CD4-positive, alpha-beta T cell treated with Interleukin-21 for 1 hour (primary cell): ENCODE measurements at regions not wholly inside any gene's neighbourhood (a gene's known extent, or its start where the extent isn't known, plus 50 kb on each side); places are given as distances from the start of the nearest gene placed in this dataset.

ENCODE experiments used
- DNase-seq: peaks from one replicate; pipeline ENCODE4 v3.0.0-alpha.2; 2020

DNA sequence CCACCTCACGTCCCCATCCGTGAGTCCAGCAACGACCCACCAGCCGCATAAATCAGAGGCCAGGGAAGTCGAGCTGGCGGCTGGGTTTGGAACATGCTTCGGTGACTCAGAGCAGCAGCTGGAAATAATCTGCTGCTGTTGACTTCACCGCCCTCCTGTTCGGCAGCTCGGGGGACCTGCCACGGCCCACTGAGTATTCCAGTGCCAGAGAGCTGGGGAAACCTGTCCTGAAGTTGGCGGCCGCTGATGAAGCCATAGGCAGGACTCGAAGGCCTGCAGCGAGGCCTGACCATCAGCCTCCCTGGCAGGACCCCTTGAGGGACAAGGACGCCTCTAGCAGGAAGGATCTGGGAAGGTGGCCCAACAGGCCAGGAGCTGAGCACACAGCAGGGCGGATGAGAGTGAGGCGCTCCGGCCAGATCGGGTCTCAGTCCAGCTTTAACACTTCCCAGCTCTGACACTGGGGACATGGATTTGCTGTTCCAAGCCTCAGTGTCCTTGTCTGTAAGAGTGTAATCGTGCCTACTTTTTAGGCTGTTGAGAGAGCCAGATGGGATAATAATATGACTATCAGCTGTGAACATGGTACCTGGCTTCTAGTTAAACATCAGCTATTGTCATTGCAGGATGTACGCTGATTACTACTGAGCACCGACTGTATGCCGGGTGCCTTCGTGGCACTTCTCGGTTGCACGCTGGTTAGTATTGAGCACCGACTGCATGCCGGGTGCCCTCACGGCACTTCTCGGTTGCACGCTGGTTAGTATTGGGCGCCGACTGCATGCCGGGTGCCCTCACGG, 50.4 kb upstream of the CIBAR2 start:
- DNase-seq: no peak

DNA sequence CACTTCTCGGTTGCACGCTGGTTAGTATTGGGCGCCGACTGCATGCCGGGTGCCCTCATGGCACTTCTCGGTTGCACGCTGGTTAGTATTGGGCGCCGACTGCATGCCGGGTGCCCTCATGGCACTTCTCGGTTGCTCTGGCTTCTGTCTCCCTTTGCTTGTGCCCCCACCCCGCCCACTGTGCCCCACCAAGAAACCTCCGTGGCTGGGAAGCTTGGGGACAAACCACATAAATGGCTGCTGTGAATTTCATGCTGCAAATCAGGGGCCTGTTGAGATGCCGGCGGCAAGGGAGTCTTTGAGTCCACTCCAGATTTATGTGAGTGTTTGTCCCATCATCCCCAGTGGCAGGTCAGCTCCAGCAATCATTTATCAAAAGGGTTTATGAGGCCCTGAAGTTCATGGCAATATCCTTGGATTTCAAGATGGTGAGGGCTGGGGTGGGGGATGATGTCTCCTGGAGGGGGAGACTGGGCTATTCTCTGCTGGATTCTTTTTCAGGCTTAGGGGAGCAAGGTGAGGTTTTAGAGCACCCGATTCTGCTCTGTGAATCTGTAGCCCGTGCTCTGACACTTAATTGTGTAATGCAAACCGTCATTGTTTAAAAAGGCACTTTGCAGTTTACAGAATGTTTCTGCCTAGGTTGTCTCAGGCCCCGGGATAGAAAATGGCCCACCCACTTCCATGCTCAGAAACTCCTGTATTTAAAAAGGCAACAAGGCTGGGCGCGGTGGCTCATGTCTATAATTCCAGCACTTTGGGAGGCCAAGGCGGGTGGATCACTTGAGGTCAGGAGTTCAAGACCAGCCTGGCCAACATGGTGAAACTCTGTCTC, 51.2 kb upstream of the CIBAR2 start:
- no peak for DNase-seq

DNA sequence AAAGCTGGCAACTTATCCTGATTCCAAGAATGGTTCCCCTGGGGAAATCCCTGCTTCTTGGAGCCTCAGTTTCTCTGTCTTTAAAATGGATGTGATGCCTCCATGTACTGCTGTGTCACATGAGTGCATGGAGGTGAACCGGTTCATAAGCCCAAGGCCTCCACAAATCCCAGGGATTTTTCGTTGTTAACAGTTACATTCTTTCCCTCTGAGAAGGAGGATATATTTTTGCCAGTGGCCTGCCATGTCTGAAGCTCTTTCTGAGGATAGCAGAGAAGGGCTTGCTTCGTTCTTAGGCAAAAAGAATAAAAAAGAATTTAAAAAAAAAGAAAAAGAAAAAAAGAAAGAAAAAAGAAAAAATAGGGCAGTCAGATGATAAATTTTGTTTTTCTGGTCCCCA, 52.2 kb upstream of the CIBAR2 start:
- no peak for DNase-seq

DNA sequence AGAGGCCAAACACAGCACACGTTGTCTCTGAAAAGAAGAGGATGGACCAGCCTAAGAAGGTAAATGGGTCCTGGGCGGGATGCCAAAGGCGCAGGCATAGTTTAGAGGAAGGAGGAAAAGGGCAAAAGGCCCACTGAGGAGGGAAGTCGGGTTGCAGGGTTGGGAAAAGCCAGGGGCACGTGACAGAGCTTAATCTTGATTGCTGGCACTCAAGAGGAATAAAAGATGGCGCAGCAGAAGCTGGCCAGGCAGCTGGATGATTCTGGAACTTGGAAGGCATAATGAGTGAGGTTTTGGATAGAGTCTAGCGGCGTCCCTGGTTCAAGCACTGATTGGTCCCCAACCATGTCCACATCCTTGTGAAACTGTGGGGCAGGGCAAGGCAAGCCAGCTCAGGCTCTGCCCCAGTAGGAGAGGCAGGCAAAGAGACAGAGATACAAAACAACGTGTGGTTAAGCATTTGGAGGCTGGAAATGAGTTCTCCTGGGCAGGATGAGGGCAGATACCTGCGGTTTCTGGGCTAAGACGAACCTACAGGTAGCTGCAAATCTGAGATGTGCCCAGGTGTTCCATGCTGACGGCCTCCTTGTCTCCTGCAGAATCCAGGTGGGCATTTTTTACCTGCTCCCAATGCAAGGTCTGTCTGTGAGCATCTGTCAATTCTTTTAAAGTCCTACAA, 52.7 kb upstream of the CIBAR2 start:
- no peak for DNase-seq

DNA sequence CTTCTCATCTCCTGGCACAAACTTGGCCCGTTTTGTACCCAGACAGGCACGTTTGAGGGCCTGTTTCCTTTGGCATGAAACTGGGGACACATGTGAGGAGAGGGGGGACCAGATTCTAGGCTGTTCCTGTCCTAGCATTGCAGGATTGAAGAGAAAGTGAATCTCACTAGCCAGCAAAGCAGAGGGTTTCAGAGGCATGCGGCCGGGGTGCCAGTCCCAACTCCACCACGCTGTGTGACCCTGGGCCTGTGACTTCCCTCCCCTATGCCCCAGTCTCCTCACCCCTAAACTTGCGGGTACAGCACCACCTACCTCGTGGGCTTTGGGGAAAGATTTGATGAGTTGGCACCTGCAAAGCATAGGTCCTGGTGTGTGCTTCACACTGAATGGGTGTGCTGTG, 53.5 kb upstream of the CIBAR2 start:
- no peak for DNase-seq

DNA sequence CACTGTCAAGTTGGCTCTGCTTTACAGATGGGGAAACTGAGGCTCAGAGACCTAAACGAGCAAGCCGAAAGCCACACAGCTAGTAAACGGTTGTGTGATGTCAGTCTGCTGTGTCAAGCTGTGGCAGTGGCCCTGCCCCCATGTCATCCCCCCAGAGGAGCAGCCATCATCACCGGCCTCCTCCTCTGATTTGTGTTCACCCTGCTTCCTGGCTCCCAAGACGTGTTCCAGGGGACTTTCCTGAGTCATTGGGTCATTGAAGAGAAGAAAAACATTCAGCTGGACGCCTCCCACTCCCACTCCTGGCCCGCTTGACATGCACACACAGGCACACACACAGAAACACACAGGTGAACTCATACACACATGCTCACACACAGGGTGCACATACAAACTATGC, 54.0 kb upstream of the CIBAR2 start:
- DNase-seq: no peak

DNA sequence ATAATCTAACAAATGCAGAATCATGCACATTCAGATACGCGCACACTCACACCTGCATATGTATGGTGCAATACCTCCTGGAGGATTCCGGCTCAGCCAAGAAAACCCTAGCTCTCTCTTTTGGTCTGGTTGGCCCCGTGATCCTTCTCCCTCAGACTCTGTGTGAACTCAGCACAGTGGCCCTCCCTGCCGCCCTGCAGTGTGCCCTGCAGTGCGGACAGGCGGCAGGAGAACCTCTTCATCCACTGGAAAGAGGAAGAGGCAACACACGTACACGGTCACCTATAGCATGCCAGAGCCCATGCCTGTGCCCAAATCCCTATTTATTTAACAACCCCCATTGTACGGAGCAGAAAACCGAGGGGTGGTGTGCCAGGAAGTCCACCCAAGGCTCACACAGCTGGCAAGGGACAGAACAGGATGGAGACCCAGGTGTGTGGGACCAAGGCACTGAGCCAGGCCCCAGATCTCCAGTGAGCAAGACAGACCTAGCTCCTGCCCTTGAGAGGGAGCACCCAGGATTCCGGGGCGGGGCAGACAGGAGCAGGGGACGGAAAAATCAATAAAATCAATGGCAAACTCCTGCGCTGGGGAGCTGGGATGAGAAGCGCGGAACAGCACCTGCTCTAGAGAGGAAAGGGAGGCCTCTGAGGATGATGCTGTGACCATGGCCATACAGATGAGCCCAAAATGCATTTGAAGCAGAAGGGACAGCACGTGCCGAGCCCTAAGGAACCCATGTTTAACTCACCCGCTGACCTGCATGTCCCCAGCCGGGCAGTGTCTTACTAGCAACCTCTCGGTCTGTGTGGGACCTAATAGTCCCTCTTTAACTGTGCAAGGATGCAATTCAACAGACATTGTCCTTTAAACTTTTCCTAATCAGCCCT, 54.7 kb upstream of the CIBAR2 start:
- no peak for DNase-seq

DNA sequence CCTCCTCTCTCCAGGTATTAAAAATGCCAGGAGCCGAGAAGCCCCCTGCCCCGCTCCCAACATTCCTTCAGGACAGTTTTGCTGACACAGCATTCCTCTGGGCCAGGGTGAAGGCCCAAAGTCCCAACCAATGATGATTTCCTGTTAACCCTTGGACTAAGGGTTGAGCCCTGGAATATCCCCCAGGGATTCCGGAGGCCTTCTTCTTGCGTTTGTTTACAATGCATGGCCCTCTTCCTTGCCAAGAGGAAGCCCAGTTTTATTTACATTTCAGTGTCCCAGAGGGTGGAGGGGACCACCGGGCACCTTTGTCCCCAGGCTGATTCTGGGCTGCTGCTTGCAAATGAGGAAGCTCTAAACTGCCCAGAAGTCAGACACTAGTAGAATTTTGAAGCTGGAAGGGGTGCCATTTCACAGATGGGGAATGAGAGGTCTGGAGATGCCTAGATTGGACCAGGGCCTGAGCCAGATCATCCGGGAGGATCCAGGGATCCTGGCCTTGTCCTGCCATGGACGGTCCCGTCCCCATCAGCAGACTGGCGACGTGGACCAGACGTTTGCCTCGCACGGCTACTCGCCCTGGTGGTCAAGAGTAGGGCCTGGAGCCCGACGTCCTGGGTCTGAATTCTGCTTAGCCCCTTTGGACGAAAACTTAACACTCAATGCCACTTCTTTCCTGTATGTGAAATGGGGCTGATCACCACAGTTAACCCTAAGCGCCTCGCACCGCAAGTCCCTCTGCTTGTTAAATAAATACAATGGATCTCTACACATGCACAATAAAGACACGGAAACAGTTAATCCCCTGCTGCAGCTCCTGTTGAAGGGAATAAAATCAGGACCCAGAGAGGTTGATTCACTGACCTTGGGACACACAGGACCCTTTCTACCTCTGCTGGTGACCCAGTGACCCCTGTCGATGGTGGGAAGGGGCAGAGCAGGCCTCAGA, 55.6 kb upstream of the CIBAR2 start:
- DNase-seq: no peak

DNA sequence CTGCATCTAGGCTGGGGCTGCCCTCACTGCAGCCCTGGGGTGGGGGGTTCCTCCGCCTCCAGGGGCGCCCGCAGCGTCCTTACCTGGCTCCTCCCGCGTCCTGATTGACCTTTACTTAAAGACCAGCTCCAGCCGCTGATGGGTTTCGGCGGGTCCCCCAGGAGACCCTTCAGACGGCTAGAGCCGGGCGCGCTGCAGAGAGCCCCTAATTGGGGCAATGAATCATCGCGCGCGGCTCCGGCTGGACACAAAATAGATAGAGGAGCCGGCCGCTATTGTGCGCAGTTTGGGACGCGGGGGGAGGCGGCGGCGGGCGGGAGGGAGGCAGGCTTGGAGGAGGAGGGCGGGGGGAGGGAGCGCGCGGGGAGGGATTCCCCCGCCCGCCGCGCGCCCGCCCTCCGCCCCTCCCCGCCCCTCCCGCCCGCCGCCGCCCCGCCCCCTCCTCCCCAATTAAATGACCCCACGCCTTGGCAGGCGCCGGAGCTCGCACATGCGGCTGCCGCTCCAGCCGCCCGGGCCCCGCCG, 56.5 kb upstream of the CIBAR2 start:
- no peak for DNase-seq

DNA sequence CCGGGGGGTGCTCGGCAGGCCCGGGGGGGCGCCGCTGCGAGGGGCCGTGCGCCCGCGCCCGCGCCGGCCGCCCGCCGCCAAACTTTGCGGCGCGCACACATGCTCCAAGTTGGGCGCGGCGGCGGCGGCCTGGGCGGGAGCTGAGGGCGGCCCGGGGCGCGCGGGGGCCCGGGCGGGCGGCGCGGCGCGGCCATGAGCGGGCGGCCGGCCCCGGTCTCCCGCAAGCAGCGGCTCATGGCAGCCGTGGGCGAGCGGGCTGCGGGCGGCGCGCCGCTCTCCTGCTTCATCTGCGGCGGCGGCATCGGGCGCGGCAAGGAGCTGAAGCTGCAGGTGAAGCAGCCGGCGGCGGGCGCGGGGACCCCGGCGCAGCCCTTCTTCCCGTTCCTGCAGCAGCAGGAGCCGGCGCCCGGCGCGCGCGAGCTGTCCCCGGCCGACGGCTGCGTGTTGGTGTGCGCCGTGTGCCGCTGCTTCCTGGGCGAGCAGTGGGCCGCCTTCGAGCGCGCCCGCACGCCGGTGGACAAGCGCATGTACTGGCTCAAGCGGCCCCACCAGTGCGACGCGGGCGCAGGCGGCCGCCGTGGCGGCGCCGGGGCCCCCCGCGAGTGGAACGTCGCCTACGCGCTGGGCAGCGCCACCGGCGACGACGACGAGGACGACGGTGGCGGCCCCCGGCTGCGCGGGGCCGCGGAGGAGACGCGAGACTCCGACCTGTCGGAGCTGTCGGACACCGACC, 57.2 kb upstream of the CIBAR2 start:
- no peak for DNase-seq

DNA sequence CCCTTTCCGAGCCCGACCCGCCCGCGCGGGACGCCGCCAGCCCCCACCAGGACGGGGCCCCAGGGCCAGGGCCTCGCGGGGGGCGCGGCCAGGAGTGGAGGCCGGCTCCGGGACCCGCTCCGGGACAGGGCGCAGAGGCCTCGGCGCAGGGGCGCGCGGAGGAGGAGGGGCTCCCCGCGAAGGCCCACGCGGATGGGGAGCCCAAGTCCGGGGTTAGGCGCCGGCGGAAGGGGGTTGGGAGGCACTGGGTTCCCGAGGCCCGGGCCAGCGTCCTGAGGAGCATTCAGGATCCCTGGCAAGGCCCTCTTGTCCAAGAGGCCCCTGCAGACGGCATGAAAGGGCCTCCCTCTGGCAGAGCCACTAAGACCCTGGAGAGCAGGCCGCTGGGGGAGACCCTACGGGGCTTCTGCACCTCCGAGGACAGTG, 57.8 kb upstream of the CIBAR2 start:
- no peak for DNase-seq

DNA sequence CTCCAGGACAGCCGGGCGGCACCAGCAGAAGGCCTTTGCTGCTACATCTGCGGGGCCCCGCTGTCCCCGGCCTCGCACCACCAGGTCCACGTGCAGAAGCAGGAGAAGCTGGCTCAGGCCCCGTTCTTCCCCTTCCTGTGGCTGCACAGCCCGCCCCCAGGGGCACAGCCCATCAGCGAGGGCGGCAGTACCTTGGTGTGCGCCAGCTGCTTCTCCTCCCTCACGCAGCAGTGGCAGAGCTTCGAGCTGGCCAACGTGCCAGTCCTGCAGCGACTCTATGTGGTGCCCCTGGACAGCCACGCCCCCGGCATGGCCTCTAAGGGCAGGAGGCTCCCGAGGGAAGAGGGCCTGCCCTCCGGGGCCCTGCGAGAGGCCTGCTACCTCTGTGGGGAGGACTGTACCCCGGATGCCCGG, 58.3 kb upstream of the CIBAR2 start:
- no peak for DNase-seq

DNA sequence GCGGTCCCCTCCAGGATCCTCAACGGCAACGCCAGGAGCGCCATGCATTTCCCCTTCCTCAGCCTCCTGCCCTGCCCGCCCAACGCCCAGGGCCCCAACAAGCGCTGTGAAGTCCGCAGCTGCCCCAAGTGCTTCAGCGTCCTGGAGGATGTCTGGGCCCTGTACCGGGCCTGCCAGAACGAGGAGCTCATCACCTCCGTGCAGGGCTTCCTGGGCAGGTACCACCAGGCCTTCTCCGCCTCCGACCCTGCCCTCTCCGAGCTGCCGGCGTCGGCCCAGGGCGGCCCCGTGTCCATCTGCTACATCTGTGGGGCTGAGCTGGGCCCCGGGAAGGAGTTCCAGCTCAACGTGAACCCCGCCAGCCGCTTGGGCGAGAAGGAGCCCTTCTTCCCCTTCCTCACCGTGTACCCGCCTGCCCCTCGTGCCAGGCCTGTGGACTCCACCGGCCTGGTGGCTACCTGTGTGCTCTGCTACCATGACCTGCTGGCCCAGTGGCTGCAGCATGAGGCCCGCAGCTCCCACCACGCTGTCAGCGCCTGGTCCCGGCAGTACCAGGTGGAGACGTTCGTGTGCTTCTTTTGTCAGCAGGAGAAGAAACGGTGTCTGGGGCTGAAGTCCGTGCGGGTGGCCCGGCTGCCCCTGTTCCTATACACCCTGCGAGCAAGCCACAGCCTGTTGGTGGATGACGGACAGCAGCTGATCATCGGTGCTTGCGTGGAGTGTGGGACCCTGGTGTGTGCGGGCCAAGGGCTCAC, 58.9 kb upstream of the CIBAR2 start:
- no peak for DNase-seq

DNA sequence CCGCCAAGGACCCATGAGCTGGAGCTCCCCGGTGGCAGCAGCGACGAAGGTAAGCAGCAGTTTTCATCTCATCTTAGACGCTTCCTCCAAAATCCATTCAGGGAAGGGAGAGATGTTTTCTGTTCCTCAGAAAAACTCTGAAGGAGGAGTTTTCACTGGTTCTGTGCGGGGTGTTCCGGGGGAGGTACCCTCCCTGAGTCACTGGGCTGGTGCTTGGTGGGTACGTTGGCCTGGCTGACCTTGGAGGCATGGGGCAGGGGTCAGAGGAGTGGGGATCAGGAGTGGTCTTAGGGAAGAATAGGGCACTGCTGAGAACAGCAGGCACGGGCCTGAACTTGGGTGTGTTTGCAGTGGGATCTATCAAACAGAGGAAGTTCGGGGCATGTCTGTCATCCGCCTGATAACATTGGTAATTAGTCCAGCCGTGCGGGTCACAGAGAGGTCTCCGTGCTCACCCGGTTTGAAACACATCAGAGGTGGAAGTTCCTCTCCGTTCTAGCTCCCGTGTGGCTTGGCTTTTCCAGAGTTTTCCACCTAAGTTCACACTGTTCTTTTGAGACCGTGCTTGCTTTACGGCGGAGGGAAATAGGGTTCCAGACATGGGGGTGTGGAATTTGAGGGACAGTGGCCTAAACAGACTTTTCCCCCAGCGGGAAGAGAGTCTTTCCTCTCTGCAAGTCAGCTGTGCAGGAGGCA, 59.6 kb upstream of the CIBAR2 start:
- no peak for DNase-seq

DNA sequence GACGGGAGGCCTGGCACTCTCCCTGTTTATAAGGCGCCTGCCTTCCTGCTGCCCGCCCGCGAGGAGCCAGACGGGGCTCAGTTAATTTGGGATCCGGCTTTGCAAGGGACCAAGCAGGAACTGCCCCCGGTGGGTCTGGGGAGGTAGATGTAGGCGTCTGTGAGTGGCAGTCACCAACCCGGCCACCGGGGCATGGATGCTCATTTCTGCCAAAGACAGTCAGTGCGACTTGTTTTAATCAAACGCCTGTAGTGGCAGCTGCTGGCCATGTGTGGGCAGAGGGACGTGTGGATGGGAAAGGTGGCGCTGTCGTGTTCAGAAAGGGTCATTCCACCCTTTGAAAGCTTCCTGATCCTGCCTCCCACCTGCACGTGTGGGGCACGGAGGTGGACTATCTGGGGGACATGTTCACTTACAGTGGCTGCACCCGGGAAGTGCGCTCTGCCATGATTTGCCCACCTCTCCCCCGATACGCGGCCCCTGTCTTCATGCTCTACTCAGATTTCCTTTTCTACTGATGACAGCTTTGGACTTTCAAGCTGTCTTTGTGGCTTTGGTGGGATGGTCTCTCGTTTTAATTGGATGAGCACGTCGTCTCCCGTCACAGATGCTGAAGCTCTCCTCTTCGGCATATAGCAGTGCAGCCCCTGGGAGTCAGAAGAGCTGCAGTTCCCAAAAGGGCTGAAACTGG, 60.3 kb upstream of the CIBAR2 start:
- no peak for DNase-seq

DNA sequence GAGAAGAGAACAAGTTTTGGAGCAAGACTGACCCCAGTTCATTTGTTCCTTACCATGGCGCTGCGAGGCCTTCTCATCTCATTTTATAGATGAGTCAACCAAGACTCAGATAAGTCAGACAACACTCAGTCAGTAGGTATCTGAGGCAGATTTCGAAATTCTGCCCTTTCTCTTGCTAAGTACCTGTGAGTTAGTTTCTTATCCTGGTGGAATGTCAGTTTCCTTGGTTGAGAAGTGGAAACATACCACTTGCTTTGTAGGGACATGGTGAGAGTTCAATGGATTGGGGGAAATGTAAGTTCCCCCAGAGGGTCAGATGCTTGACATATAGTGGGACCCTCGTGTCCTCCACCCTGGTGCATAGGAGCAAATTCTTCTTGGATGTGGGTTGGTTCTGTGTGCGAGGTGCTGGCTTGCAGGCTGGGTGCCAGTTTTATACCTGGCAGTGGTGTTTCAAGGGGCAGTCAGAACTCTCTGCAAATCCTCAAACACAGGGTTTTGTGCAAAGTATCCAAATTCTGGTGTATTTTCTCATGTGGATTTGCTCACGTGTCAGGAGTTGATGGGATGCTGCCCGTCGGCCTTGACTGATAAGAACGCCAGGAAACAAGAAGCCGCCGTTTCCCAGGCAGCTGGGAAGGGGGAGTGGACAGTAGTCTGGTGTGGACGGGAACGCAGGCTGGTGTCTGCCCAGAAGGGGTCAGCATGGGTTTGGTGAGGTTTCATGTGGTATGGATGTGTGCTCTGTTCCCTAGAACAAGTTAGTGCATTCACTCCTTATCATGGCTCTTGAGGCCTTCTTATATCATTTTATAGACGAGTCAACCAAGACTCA, 61.1 kb upstream of the CIBAR2 start:
- no peak for DNase-seq

DNA sequence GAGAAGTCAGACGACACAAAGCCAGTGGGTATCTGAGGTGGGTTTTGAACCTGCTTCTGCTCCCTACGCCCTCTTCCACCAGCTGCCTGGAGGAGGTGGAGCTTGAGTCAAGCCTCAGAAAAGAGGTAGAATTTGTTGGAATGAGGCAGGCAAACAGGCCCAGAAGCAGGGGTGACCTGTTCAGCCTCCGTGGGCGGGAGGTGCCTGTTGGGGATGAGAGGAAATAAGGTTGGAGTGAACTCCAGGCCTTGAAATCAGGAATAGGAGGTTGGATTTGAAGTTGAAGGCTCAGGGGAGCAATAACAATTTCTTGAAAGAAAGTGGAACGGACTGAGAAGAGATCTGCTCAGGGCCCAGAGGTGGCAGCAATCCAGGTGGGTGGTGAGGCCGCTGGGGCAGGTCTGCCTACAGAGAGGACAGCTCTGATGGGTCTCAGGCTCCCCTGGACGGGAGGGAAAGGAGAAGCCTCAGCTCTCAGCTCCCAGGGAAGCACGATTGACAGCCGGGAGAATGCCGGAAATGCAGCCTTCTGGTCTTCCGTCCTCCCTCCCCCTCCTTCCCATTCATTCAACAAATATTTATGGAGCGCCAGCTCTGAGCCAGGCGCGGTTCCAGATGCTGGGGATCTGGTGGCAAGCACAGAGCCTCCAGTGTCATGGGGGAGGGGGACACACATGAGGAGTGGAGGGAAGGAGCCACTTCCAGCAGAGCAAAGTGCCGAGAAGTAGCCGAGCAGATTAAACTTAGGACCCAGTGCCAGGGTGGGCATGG, 61.9 kb upstream of the CIBAR2 start:
- no peak for DNase-seq
